Activated CD8-positive, alpha-beta T cell treated with anti-CD3 and anti-CD28 coated beads for 36 hours (primary cell): ENCODE measurements at regions not wholly inside any gene's neighbourhood (a gene's known extent, or its start where the extent isn't known, plus 50 kb on each side); places are given as distances from the start of the nearest gene placed in this dataset.

ENCODE experiments used
- ATAC-seq: fragments of 200-7000 bp; cut with Tn5 transposase; one replicate; pipeline ENCODE4 v1.10.0; 2021; ENCODE audit warnings: mild to moderate bottlenecking, moderate library complexity
- CTCF ChIA-PET: fragments of 350-600 bp; sonication (Branson Sonifier 250); formaldehyde crosslinking; loops from one replicate; lab custom pipeline; 2021; ENCODE audit warnings: antibody characterized with exemption; lab: Charles Lee
- POLR2A ChIA-PET: fragments of 350-600 bp; sonication (Branson Sonifier 250); formaldehyde crosslinking; loops from one replicate; lab custom pipeline; 2021; ENCODE audit warnings: antibody characterized with exemption; lab: Charles Lee
- DNase-seq: peaks from one replicate; pipeline ENCODE4 v3.0.0-alpha.2; 2020
- H3K27ac Mint-ChIP-seq: one replicate; pipeline ENCODE4 v1.8.0; 2021; ENCODE audit warnings: mild to moderate bottlenecking, mixed read lengths
- H3K27me3 Mint-ChIP-seq: one replicate; pipeline ENCODE4 v1.8.0; 2021; ENCODE audit warnings: mixed read lengths
- H3K36me3 Mint-ChIP-seq: one replicate; pipeline ENCODE4 v1.8.0; 2021; ENCODE audit warnings: low read depth, mixed read lengths
- H3K4me1 Mint-ChIP-seq: one replicate; pipeline ENCODE4 v1.8.0; 2021; ENCODE audit warnings: low read depth, mixed read lengths
- H3K4me3 Mint-ChIP-seq: one replicate; pipeline ENCODE4 v1.8.0; 2021; ENCODE audit warnings: mild to moderate bottlenecking, moderate library complexity, mixed read lengths
- H3K9me3 Mint-ChIP-seq: one replicate; pipeline ENCODE4 v1.8.0; 2021; ENCODE audit warnings: mixed read lengths
- CTCF ChIP-seq: fragments of 200-600 bp; IDR thresholded peaks from one replicate; pipeline ENCODE4 v1.8.0; 2022; ENCODE audit warnings: antibody characterized with exemption, mild to moderate bottlenecking
- intact Hi-C: fragments of 100-400 bp; cut with micrococcal nuclease; formaldehyde crosslinking; loops from one replicate; pipeline ENCODE4 v1.10.0; 2022

GRCh38 chr2:196486146-196486545, 153.4 kb upstream of the CCDC150 start:
- CTCF ChIA-PET, result interaction anchor here (0.7 to 1.7 kb wide), 3 partner anchors 9 to 265 kb away, joined by 3 to 7 read pairs (median 3); no protein-coding TSS in a partner anchor
- Mint-ChIP-seq H3K9me3 (no peaks in the 10 kb centered on the region), H3K4me3 (no peak overlapping the region), H3K4me1 (no peaks in the 10 kb centered on the region), H3K27ac (no peak overlapping the region), H3K36me3 (no peaks in the 10 kb centered on the region), H3K27me3 (peaks cover 19% of the 10 kb centered on the region)
- no peak for TF ChIP-seq CTCF
- DNase-seq (no peak), ATAC-seq (no peak)
- intact Hi-C loops, result no loop called here
- POLR2A ChIA-PET, result interaction anchor here (0.6 kb wide), 1 partner anchor 148 kb away, joined by 4 read pairs; no protein-coding TSS in a partner anchor

- no peak overlapping the region for H3K27ac Mint-ChIP-seq
- ATAC-seq (no peak), DNase-seq (no peak)
- ChIA-PET CTCF (interaction anchor here (1.7 kb wide), 1 partner anchor 34 kb away, joined by 7 read pairs; no protein-coding TSS in a partner anchor), POLR2A (no interaction called here)
- H3K4me1 Mint-ChIP-seq, result no peaks in the 10 kb centered on the region
- intact Hi-C loops, result no loop called here
- TF ChIP-seq CTCF, result no peak
- H3K27me3 Mint-ChIP-seq, result peaks cover 17% of the 10 kb centered on the region
- no peak overlapping the region for H3K4me3 Mint-ChIP-seq
- no peaks in the 10 kb centered on the region for H3K36me3 Mint-ChIP-seq
- H3K9me3 Mint-ChIP-seq, result no peaks in the 10 kb centered on the region
These were observed 152.1 kb upstream of the CCDC150 start for GRCh38 chr2:196487417-196487816.

GRCh38 chr2:196489371-196489770, 150.1 kb upstream of the CCDC150 start:
- Mint-ChIP-seq H3K4me1 (no peaks in the 10 kb centered on the region), H3K4me3 (no peak overlapping the region), H3K27me3 (peaks cover 19% of the 10 kb centered on the region), H3K9me3 (peaks cover 2% of the 10 kb centered on the region), H3K36me3 (no peaks in the 10 kb centered on the region), H3K27ac (no peak overlapping the region)
- intact Hi-C loops, result no loop called here
- CTCF ChIA-PET, result no interaction called here
- TF ChIP-seq CTCF, result no peak
- POLR2A ChIA-PET, result no interaction called here
- DNase-seq (no peak), ATAC-seq (no peak)

- POLR2A ChIA-PET, result no interaction called here
- Mint-ChIP-seq H3K4me3 (no peak overlapping the region), H3K27ac (no peak overlapping the region), H3K4me1 (no peaks in the 10 kb centered on the region), H3K27me3 (peaks cover 8% of the 10 kb centered on the region), H3K9me3 (peaks cover 2% of the 10 kb centered on the region), H3K36me3 (no peaks in the 10 kb centered on the region)
- no peak for ATAC-seq
- CTCF ChIA-PET, result no interaction called here
- DNase-seq, result no peak
- intact Hi-C loops, result no loop called here
- TF ChIP-seq CTCF, result no peak
These were observed 146.6 kb upstream of the CCDC150 start for GRCh38 chr2:196492946-196493345.

- H3K4me3 Mint-ChIP-seq, result no peak overlapping the region
- no peak for TF ChIP-seq CTCF
- H3K4me1 Mint-ChIP-seq, result no peaks in the 10 kb centered on the region
- peaks cover 8% of the 10 kb centered on the region for H3K27me3 Mint-ChIP-seq
- no peak for DNase-seq
- no peak overlapping the region for H3K27ac Mint-ChIP-seq
- ChIA-PET CTCF (no interaction called here), POLR2A (no interaction called here)
- H3K36me3 Mint-ChIP-seq, result no peaks in the 10 kb centered on the region
- intact Hi-C loops, result no loop called here
- peaks cover 7% of the 10 kb centered on the region for H3K9me3 Mint-ChIP-seq
- ATAC-seq, result no peak
These were observed 140.6 kb upstream of the CCDC150 start for GRCh38 chr2:196498962-196499361.
